NCI-H345 treated with DMSO at 0.1 percent for 48 hours (cell line): ENCODE measurements at regions not wholly inside any gene's neighbourhood (a gene's known extent, or its start where the extent isn't known, plus 50 kb on each side); places are given as distances from the start of the nearest gene placed in this dataset.

Experiments used
- DNase-seq: peaks from one replicate; lab custom pipeline; 2025; ENCODE audit not compliant: unreplicated experiment; lab: John Stamatoyannopoulos, UW

- no peak for DNase-seq
Measured at GRCh38 chr2:145161656-145162055, 641.7 kb upstream of the ZEB2 start.

- DNase-seq, result no peak
Measured at GRCh38 chr2:145160855-145161254, 640.9 kb upstream of the ZEB2 start.

GRCh38 chr2:145159676-145160075, 639.8 kb upstream of the ZEB2 start:
- no peak for DNase-seq

GRCh38 chr2:145157741-145158591, 638.0 kb upstream of the ZEB2 start:
- no peak for DNase-seq

- DNase-seq, result no peak
Measured at GRCh38 chr2:145157036-145157675, 637.2 kb upstream of the ZEB2 start.

GRCh38 chr2:145156199-145156598, 636.3 kb upstream of the ZEB2 start:
- DNase-seq, result no peak

- no peak for DNase-seq
Measured at GRCh38 chr2:145155196-145155595, 635.3 kb upstream of the ZEB2 start.

GRCh38 chr2:145154731-145155130, 634.8 kb upstream of the ZEB2 start:
- no peak for DNase-seq

- DNase-seq, result no peak
Measured at GRCh38 chr2:145146691-145147090, 626.8 kb upstream of the ZEB2 start.

- no peak for DNase-seq
Measured at GRCh38 chr2:145144131-145144728, 624.3 kb upstream of the ZEB2 start.

GRCh38 chr2:145141981-145142380, 622.1 kb upstream of the ZEB2 start:
- no peak for DNase-seq

- DNase-seq, result no peak
Measured at GRCh38 chr2:145140658-145141057, 620.7 kb upstream of the ZEB2 start.

GRCh38 chr2:145138626-145139025, 618.7 kb upstream of the ZEB2 start:
- no peak for DNase-seq

- no peak for DNase-seq
Measured at GRCh38 chr2:145137901-145138300, 618.0 kb upstream of the ZEB2 start.

GRCh38 chr2:145137211-145137610, 617.3 kb upstream of the ZEB2 start:
- DNase-seq, result no peak

GRCh38 chr2:145136702-145137101, 616.8 kb upstream of the ZEB2 start:
- no peak for DNase-seq

- no peak for DNase-seq
Measured at GRCh38 chr2:145126146-145126545, 606.2 kb upstream of the ZEB2 start.

GRCh38 chr2:145124085-145124484, 604.2 kb upstream of the ZEB2 start:
- no peak for DNase-seq

GRCh38 chr2:145123606-145124005, 603.7 kb upstream of the ZEB2 start:
- no peak for DNase-seq

- no peak for DNase-seq
Measured at GRCh38 chr2:145119225-145119624, 599.3 kb upstream of the ZEB2 start.

GRCh38 chr2:145116834-145117725, 597.2 kb upstream of the ZEB2 start:
- no peak for DNase-seq
